Stromal cell of bone marrow (primary cell): ENCODE measurements at regions not wholly inside any gene's neighbourhood (a gene's known extent, or its start where the extent isn't known, plus 50 kb on each side); places are given as distances from the start of the nearest gene placed in this dataset.
"Not testable (repeated sequence)": the region's sequence is repeated elsewhere in the genome, so short reads cannot be mapped to it uniquely, and the experiment has no call there.

Source experiments
- DNase-seq: peaks from one replicate; pipeline ENCODE4 v3.0.0-alpha.2; 2012; ENCODE audit warnings: low read depth

GRCh38 chr7:91567081-91568012 lies 303.1 kb downstream of the FZD1 start:
- DNase-seq, result no peak

GRCh38 chr7:91568138-91568537 lies 303.9 kb downstream of the FZD1 start:
- no peak for DNase-seq

- DNase-seq, result peak; percentile 43
Measured at GRCh38 chr7:91569728-91570457, 305.7 kb downstream of the FZD1 start.

GRCh38 chr7:91570560-91570959 lies 306.3 kb downstream of the FZD1 start:
- DNase-seq, result peak; percentile 57

DNA sequence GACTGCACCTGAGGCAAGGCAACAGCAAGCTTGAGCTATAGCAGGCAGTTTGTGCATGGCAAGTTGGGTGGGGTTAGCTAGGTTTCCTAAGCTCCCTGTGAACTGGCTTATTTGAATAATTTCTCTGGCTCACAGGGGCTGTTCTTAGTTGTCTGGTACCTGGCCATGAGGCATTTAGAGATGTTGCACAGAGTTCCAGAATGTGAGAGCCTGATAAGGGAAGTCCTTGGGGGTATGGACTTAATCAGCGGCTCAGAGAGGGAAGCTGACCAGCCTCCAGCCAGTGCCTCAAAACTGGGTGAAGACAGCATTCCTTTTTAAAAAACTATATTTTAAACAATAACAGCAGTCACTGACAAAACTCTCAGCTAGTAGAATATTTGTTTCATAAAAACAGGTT lies 307.4 kb downstream of the FZD1 start:
- no peak for DNase-seq

- DNase-seq, result no peak
Measured at GRCh38 chr7:91573405-91573804, 307.1 kb downstream of the MTERF1 start.

DNA sequence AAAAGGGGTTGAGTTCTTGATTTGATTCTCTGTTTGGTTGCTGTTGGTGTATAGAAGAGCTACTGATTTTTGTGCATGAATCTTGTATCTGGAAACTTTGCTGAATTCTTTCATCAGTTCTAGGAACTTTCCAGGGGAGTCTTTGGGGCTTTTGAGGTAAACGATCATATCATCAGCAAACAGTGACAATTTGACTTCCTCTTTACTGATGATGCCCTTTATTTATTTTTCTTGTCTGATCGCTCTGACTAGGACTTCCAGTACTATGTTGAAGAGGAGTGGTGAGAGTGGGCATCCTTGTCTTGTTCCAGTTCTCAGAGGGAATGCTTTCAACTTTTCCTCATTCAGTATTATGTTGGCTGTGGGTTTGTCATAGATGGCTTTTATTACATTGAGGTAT lies 304.0 kb downstream of the MTERF1 start:
- DNase-seq, result not testable (repeated sequence)

DNA sequence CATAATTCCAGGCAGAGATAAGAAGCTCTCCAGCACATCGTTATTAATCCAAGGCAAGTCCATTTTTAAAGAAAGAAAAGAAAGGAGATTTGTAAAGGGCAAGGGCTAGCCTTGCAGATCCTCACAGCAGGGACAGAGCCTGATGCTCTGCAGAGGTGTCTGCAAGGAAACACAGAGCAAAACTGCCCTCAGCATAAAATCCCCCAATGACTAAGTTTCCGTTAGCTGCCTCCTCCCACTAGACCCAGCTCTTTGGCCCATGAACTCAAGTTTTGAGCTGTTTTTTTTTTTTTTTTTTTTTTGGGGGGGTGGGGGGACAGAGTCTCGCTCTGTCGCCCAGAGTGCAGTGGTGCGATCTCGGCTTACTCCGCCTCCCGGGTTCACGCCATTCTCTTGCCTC lies 300.7 kb downstream of the MTERF1 start:
- DNase-seq, result no peak

GRCh38 chr7:91582799-91583477 lies 297.6 kb downstream of the MTERF1 start:
- DNase-seq, result no peak

DNA sequence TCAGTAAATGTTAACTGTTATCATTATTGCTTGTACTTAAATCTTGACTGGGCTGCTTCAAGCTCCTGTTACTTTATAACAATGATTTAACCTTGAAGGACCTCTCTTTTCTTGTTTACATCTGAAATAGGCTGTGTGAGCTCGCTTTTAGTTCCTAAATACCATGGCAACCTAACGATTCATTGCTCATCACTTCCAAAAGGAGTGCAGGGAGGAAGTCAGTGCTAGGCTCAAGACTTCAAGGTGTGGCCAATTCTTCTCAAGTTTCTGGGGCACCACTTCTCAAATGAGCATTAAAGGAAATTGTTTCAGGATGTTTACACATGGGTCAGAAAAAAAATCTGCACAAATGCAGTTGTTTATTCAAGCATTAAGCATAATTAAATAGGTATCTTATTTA lies 284.2 kb downstream of the MTERF1 start:
- DNase-seq, result no peak

DNA sequence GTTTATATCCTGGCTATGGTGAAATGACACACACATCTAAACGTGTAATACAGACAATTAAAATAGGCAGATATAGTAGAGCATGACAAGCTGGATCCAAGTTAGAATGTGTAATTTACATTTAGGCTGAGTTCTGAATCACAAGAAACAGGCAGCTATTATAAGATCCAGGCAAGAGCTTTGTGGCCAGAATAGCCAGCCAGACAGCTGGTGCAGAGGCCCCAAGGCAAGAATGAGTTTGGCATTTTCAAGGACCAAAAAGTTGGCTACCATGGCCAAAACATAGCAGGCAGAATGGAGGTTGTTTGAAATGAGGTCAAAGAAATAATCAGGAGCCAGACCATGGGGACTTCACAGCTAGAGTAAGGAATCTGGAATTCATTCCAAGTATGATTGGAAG lies 281.7 kb downstream of the MTERF1 start:
- DNase-seq, result no peak

DNA sequence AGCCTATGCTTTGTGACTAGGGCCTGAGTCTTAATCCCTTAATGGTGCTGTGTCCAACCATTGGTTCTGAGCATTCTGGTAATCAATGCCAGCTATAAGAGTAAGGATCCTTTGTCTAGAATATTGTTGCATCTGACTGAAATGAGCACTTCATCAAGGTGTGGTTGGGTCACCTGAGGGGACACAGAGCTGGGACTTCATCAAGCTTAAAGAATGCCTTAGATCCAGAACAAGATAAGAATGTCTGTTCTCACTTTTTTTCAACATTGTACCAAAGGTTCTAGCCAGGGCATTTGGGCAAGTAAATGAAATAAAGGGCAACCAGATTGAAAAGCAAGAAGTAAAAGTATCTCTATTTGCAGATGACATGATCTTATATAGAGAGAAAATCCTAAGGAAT lies 280.4 kb downstream of the MTERF1 start:
- DNase-seq, result no peak

DNA sequence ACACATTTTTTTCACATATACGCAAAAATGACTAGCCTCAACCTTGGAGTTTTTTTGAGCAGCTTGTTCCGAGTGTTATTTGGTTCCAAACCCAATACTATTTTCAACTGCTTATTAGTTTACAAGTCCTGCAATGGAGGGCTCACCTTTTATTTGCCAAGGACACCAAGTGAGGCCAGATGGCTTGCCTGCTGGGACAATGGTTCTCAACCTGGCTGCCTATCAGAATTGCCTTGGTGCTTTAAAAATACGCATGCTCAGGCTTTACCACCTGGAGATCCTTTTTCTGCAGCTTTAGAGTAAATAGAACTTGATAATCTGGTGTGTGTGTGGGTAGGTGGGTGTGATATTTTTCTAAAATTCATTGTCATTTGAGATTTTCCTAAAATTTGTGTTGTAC lies 276.8 kb downstream of the MTERF1 start:
- DNase-seq, result no peak

- DNase-seq, result no peak
Measured at GRCh38 chr7:91608606-91609005, 271.9 kb downstream of the MTERF1 start.

DNA sequence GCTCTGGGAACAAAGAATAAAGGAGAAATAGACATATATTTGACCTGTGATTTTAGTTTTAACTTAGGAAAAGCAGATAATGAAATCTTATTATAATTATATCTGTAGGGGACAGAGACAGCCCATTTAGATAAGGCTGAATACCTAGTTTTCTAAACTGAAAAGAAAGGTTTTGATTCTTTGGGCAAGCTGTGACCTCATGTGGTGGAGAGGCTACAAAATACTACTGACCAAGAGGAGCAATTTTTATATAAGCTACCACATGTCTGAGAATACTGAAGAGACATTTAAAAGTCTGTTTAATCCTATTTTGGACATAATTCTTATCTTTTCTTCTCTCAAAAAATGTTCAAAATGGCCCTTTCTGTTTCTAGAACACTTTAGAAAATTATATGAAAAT lies 271.0 kb downstream of the MTERF1 start:
- peak; percentile 21 for DNase-seq

- DNase-seq, result no peak
Measured at GRCh38 chr7:91614431-91614830, 266.1 kb downstream of the MTERF1 start.

DNA sequence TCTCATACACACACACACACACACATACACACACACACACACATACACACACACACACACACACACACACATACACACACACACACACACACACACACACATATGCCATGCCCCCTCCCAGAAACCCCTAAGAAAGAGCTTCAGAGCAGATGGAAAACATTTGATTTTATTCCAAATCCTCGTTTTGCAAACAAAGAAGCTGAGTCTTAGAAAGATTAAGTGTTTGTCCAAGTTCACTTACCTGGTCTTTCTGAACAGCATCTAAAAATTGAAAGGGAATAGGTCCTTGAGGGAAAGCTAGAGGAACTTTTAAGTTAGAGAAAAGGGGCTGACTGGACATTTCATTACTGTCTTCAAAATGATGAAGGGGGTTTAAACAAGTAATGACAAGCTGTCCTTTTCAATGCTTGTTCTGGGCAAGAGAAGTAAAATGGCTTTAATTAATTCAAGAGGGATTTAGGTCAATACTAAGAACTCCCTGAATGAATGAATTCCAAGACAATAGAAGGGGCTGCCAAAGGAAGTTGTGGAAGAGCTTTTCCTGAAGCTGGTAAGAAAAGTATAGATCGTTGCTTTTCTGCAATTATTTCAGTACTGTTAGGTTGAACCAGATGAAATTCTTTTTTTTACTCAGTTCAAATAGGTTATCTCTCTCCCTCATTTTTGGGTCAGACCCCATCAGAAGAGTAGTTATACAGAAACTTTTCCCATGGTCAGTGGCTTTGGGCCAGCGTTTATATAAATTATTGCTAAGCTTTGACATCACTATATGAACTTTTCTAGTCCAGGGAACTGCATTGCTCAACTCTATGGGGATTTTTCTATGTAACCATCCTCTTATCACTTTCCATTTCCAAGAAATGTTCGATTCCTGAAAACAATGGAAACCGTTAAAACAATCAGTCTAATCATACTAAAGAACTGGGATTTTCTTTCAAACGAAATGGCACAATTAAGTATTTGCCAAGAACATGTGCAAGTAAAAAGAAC lies 261.4 kb downstream of the MTERF1 start:
- no peak for DNase-seq

DNA sequence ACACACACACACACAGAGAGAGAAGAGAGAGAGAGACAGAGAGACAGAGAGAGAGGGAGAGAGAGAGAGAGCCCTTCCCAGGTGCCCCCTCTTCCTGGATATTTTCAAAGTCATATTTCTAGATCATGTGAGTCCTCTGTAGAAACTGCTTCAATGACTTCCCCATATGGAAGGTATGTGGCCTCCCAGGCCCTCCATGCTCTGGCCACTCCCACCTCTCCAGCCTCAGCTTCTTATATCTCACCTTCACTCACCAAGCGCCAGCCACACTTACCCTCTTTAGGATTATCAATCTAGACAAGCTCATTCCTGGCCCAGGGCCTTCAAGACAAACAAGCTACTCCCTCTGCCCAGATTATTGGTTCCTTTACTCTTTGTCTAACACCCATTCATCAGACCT lies 259.7 kb downstream of the MTERF1 start:
- DNase-seq, result no peak

DNA sequence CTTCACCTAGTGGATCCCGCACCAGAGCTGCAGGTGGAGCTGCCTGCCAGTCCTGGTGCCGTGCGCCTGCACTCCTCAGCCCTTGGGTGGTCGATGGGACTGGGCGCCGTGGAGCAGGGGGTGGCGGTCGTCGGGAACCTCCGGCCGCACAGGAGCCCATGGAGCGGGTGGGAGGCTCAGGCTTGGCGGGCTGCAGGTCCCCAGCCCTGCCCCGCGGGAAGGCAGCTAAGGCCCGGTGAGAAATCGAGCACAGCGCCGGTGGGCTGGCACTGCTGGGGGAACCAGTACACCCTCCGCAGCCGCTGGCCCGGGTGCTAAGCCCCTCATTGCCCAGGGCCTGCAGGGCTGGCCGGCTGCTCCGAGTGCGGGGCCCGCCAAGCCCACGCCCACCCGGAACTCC lies 253.2 kb downstream of the MTERF1 start:
- DNase-seq, result not testable (repeated sequence)

GRCh38 chr7:91628742-91629141 lies 251.8 kb downstream of the MTERF1 start:
- DNase-seq, result no peak

- DNase-seq, result no peak
Measured at GRCh38 chr7:91630581-91631380, 249.7 kb downstream of the MTERF1 start.
